Endothelial cell of hepatic sinusoid (primary cell): ENCODE measurements at regions not wholly inside any gene's neighbourhood (a gene's known extent, or its start where the extent isn't known, plus 50 kb on each side); places are given as distances from the start of the nearest gene placed in this dataset.
"Not testable (repeated sequence)": the region's sequence is repeated elsewhere in the genome, so short reads cannot be mapped to it uniquely, and the experiment has no call there.

ENCODE experiments used
- in situ Hi-C: cut with HindIII; loops from 2 replicates; pipeline ENCODE4 v1.10.0; 2017; ENCODE audit warnings: low sequenced_read_pairs

DNA sequence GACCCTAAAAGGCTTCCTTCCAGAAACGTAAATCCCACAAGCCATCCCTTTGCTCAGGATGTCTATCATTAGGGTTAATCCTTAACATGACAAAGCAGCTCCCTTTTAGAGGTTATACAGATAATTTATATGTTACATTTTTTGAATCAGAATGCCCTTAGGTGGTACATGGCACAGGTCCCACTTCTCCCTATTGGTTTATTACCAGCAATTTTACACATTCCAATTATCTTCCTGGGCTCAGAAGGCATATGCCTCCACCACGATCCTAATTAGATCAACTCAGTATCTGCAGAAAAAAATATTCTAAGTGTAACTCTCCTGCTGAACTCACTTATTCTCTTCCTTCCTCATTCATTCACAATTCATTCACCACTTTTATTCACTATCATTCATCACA lies 507.0 kb upstream of the MAP2 start:
- in situ Hi-C loops = no loop called here

GRCh38 chr2:208921358-208921757 lies 502.5 kb upstream of the MAP2 start:
- in situ Hi-C loops = not testable (repeated sequence)

DNA sequence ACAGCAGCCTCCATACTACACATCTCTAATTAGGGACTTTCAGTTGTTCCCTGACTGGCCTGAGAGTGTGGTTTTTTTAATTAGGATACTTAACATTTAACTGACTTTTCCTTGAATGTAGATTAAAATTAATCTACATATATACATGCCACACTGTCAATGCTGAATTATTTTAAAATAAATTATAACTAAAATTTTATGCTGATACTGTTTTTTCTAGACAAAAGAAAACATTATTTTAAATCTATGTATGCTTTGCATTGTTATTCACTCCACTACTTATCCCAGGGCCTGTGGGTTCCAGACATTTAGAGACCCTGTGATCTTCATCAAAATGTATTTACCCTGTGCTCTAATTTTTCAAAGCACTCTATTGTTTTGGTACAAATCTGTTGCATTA lies 496.0 kb upstream of the MAP2 start:
- in situ Hi-C loops = no loop called here

DNA sequence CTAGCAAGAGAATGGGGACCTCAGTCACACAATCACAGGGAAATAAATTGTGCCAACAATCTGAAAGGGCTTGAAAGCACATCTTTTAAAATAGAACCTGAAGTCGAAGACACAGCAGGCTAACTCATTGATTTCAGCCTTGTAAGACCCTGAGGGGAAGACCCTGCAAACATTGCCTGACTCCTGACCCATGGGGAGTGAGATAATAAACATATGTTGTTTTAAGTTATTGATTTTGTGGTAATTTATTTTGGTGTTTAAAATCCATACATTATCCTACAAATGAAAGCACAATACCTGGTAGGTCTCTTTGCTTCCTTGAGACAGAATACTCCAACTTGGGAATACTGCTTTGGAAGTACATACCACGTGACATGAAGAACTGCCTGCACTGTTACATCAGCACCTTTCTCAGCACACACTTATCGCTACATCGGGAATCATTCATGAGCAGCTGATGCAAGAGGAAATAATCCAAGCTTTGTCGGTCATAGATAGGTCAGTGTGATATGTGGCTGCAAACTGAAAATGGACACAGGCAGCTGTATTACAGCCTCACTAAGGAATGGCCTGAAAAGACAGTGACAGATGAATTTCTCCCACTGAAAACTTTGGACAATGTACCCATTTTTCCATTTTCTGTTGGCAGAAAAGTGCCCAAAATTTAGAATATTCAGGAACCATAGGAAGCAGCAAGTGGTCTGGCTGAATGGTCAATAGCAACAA lies 494.5 kb upstream of the MAP2 start:
- in situ Hi-C loops = no loop called here

DNA sequence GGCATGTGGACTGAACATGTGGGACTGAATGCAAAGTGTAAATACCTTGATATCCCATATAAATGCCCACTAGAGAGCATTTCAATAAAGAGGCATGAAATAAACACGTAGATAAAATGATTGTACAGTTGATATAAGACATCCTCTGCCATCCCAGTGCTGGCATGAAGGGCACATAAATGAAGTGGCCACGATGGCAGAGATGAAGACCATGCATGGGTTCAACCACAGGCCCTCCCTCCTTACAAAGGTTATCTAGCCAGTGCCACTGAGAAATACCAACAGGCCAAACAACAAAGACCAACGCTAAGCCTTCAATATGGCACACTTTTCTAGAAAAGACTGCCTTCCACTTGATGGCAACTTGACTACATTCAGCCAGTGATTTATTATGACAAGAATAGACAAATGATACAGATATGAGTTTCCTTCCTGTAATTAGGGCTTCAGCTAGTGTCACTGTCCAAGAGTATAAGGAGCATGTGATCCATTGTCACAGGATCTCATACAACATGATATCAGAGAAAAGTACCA lies 493.9 kb upstream of the MAP2 start:
- in situ Hi-C loops = no loop called here

DNA sequence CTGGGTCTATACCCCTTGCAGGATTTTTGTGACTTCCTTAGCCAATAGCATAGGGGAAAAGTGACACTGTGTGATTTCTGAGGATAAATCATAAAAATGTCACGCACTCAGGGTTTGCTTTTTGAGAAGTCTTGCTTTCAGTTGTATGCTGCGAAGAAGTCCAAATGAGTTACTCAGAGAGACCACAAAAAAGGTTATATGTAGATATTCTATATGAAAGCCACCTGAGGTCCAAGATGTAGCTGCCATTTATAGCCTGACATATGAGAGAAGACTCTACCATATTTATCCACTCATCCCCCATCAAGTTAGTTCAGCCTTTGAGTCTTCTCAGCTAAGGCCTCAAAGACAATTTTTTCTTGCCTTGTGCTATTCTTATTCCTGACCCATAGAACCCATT lies 488.3 kb upstream of the MAP2 start:
- in situ Hi-C loops = no loop called here

DNA sequence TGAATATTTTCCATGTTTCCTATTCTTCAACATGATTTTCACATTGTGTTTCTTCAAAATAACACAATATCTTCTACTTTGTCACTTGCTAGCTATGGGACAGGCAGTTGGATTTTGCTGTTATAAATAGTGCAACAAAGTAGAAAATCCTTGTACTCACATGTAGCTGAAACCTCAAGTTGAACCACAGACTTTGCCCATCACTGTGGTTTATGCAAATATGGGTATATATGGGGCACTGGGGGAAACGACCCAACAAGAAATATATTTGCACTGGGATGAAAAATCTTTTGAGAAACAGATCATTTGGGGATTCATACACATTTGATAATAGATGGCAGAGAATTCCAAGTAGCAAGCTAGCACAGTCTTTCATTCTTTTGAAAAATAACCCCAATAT lies 486.3 kb upstream of the MAP2 start:
- in situ Hi-C loops = no loop called here

DNA sequence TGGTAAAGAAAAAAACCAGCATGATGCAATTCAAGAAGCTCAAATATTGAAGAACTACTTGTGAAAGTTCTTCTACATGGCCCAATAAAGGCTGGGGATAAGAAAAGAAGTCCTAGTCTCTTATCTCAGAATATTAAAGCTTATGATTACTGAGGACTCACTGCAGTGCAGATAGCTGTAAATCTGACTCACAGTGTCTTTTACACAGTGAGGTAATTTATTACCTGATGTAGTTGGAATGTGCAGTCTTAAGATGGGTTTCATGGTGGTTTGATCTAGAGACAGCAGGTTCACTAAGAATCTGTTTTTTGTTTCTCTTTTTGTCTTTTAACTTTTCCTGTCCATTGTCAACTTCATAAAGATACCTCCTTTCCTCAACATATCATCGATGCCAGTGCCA lies 484.0 kb upstream of the MAP2 start:
- in situ Hi-C loops = no loop called here

DNA sequence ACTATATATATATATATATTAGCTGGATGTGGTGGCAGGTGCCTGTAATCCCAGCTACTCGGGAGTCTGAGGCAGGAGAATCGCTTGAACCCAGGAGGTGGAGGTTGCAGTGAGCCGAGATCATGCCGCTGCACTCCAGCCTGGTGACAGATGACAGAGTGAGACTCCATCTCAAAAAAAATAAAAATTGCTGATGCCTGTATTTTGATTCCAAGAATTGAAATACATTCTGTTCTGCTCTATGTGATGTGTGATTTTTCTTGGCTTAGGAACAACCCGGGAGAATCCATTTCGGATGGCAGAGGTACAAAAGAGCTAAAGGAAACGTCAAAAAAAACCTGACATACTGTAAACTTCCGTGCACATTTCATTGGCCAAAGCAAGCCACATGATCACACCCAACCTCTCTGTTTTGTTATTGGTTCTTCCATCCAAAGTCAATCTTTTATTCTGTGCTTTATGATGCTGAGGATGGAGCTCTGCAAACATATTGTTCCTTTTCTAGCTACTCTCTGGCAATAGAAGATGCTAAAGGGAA lies 478.1 kb upstream of the MAP2 start:
- in situ Hi-C loops = no loop called here

DNA sequence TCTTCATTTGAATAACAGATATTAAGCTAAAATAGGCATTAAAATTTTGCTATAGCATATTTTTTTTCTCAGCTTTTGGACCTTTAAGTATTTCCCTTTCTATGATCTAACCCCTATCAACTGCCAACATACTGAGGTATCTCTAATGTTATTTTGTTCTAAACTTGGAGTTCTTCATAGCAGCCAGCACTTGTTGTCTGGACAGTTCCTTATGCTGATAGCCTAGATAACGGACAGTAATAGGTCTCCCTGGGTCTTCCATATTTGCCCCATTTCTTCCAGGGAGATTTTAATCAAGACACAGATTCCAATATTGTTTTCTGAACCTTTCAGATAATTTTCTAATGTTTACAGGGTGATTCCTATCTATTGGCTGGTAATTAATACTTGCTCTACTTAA lies 475.8 kb upstream of the MAP2 start:
- in situ Hi-C loops = no loop called here

- in situ Hi-C loops = no loop called here
Measured at GRCh38 chr2:208970070-208970469, 453.8 kb upstream of the MAP2 start.

DNA sequence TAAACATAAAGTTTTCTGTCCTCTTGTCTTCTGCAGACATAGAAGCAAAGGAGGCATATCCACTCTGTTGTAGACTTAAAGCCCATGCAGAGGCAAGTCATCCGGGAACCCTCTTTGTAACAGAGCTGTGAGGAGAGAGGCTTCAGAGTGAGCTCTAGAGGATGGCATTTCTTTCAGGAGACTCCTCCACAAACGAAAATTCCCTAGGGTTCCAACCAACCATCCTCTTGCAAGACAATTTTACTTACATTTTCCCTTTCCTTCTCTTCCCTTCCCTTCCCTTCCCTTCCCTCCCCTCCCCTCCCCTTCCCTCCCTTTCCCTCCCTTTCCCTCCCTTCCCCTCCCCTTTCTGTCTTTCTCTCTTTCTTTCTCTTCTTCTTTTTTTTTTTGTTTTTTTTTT lies 446.3 kb upstream of the MAP2 start:
- in situ Hi-C loops = no loop called here

GRCh38 chr2:208978946-208979345 lies 444.9 kb upstream of the MAP2 start:
- in situ Hi-C loops = no loop called here

DNA sequence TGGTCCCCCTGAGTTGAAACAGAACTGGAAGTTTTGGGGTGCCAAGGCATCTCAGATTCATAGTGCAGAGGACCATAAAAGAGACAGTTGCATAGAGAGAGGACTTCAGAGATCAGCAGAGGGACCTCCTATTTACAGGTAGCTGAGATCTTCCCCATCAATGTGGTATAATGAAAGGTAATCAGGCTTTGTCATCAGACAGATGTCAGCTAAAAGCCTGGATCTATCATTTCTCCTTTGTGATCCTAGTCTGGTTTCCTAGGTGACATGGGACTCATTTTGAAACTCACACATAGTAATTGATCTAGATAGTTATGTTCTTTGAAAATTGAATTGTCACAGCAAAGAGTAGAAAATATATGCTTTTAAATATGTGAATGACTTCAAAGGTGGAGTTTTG lies 443.5 kb upstream of the MAP2 start:
- in situ Hi-C loops = no loop called here

GRCh38 chr2:208982831-208983230 lies 441.0 kb upstream of the MAP2 start:
- in situ Hi-C loops = no loop called here

- in situ Hi-C loops = no loop called here
Measured at GRCh38 chr2:208983486-208983885, 440.4 kb upstream of the MAP2 start.

DNA sequence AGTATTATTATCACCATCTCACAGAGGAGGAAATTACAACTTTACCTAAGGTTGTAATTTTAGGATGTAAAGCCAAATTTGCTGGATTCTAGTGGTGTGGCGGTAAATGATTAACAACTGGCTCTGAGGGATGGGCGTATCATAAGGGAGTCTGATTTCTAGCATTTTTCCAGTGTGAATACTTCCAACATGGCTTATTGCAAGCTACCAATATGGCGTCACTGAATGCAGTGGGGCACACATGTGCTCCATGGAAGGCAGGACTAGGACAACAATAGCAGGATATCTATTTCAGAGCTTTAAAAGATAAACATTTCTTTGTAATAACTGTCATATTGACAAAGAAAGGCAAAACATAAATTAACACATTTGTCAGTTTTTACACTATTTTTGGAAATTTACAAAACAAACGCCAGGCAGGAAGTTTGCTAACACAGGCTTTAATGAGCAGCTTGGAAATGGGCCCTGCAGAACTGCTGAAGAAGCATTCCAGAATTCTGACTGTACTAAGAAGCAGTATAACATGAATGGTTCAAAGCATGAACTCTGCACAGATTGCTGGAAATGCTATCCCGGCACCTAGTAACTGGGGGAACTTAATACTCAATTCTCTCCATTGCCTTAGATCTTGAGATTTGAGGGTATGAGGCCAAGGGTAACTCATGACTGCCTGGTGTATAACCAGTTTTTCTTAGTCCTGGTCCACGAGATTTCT lies 439.3 kb upstream of the MAP2 start:
- in situ Hi-C loops = no loop called here

DNA sequence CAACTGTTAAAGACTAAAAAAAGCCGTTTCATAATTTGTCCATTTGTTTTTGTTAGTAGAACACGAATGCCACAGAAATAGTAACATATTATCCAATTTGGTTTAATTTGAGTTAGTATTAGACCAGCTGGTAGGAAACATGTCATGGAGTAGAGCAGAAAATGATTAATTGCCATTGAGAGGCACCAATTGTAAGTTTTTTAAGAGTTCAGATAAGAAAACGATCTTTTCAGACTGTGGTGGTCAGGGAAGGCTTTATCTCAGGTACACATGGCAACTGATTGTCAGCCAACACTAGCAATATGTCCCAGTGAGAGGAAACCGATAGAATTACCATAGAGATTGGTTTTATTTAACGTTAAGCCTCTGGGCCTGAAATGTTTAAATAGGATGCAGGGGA lies 438.2 kb upstream of the MAP2 start:
- in situ Hi-C loops = no loop called here

DNA sequence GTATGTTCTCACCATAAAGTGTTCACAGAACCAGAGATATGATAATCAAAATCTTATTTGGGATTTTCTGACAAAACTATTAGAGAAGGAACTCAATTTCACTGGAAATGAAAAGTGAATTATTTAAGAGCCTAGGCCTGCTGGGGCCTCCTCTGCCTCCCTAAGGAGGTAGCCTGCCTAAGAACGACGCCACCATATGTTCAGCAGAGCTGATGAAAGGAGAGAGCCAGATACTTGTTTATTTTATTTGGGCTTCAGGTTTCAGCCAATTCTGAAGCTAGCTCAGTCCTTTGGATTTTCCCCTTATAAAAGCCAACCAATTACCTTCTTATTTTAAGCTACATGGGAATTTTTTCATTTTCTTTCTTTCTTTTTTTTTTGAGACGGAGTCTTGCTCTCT lies 433.1 kb upstream of the MAP2 start:
- in situ Hi-C loops = no loop called here

GRCh38 chr2:208999911-209000310 lies 423.9 kb upstream of the MAP2 start:
- in situ Hi-C loops = no loop called here

GRCh38 chr2:209002054-209002453 lies 421.8 kb upstream of the MAP2 start:
- in situ Hi-C loops = no loop called here

DNA sequence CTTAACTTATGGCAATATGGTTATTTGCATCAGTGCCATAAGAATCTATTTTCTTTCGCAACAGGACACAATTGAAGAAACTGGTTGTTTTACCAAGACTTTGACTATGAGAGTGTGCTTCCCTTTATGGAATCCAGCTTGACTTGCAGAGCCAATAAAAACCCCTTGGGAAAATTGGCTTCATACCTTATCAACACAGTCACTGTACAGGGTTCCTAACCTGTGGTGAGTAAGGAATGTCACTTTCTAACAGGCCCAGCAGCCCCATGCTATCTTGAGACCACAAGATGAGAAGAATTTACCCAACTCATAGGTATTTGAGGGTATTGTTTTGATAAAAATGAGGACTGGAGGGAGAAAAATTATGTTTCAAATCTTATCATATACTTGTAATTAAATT lies 418.5 kb upstream of the MAP2 start:
- in situ Hi-C loops = no loop called here
